ENCODE measurements at regions not wholly inside any gene's neighbourhood (a gene's known extent, or its start where the extent isn't known, plus 50 kb on each side); places are given as distances from the start of the nearest gene placed in this dataset.

GRCh38 chr13:73286177-73286576 lies 227.4 kb downstream of the KLF5 start:
- TF ChIP-seq CTCF (conservative IDR thresholded peaks at IDR 0.05; ENCODE audit: low read length), result peak; percentile 39; the same call in 1 of the 2 replicates
- no peak for TF ChIP-seq EZH2phosphoT487 (IDR thresholded peaks at IDR 0.05; ENCODE audit: borderline replicate concordance, low read depth, low read length)
